Activated CD4-positive, alpha-beta T cell treated with anti-CD3 and anti-CD28 coated beads for 36 hours (primary cell): ENCODE measurements at regions not wholly inside any gene's neighbourhood (a gene's known extent, or its start where the extent isn't known, plus 50 kb on each side); places are given as distances from the start of the nearest gene placed in this dataset.

Experiments
- ATAC-seq: fragments of 200-7000 bp; cut with Tn5 transposase; one replicate; pipeline ENCODE4 v1.10.0; 2021; ENCODE audit warnings: mild to moderate bottlenecking, moderate library complexity
- CTCF ChIA-PET: fragments of 350-600 bp; sonication (Branson Sonifier 250); formaldehyde crosslinking; loops from one replicate; lab custom pipeline; 2021; ENCODE audit warnings: antibody characterized with exemption; lab: Charles Lee
- POLR2A ChIA-PET: fragments of 350-600 bp; sonication (Branson Sonifier 250); formaldehyde crosslinking; loops from one replicate; lab custom pipeline; 2021; ENCODE audit warnings: antibody characterized with exemption, inconsistent platforms; lab: Charles Lee
- DNase-seq: peaks from one replicate; pipeline ENCODE4 v3.0.0-alpha.2; 2020
- H3K27ac Mint-ChIP-seq: one replicate; pipeline ENCODE4 v1.8.0; 2021; ENCODE audit warnings: mixed read lengths
- H3K27me3 Mint-ChIP-seq: one replicate; pipeline ENCODE4 v1.8.0; 2021; ENCODE audit warnings: mixed read lengths
- H3K36me3 Mint-ChIP-seq: one replicate; pipeline ENCODE4 v1.8.0; 2021; ENCODE audit warnings: low read depth, mixed read lengths
- H3K4me1 Mint-ChIP-seq: one replicate; pipeline ENCODE4 v1.8.0; 2021; ENCODE audit warnings: mixed read lengths
- H3K4me3 Mint-ChIP-seq: one replicate; pipeline ENCODE4 v1.8.0; 2021; ENCODE audit warnings: mild to moderate bottlenecking, moderate library complexity, mixed read lengths
- H3K9me3 Mint-ChIP-seq: one replicate; pipeline ENCODE4 v1.8.0; 2021; ENCODE audit warnings: low read depth, mixed read lengths
- intact Hi-C, 2 experiments: fragments of 100-400 bp; cut with DNase I in 1 of 2; cut with micrococcal nuclease in 1 of 2; formaldehyde crosslinking; loops; one replicate each; pipeline versions ENCODE4 v1.14.2 to v1.15.1; 2022 to 2024; cut with DNase I, micrococcal nuclease

DNA sequence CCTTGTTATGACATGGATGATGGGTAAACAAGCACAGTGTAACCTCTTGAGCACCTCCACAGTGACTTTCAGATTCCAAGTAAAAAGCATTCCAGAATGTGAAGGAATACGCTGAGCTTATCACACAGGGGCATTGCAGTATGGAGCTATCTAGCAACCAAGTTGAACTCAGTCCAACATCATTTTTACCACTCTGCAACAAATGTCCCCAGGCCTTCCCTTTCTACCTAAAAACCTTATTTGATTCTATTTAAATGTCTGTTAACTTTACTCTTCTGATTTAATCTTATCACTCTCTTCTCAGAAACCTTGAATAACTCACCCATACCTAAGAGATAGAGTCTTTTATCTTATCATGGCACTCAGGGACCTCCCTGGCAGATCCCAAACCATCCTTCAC is 195.8 kb upstream of the CDYL start:
- H3K27me3 Mint-ChIP-seq: peaks cover 20% of the 10 kb centered on the region
- no peaks in the 10 kb centered on the region for H3K4me1 Mint-ChIP-seq
- no peaks in the 10 kb centered on the region for H3K9me3 Mint-ChIP-seq
- no peak overlapping the region for H3K4me3 Mint-ChIP-seq
- ChIA-PET POLR2A (no interaction called here), CTCF (no interaction called here)
- intact Hi-C loops: no loop called here
- ATAC-seq: no peak
- H3K36me3 Mint-ChIP-seq: no peaks in the 10 kb centered on the region
- H3K27ac Mint-ChIP-seq: no peak overlapping the region
- no peak for DNase-seq

DNA sequence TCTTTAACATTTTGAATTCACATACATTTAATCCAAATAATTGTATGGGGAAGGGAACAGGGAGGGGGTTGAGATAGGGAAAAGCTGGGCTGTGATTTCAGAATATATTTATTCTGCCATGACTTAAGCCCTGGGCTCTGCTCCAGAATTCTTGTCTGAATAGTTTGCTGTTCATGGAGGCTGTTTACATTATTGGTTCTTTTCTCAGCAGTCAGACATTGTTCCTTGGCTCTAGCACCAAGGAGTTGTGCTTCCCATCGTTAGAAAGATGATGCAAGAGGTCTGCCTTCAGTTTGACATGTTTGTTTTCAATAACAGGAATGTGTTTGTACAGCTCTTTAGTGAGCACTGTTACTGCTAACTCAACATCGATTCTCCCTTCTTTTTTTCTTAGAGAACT is 198.8 kb upstream of the CDYL start:
- peaks cover 18% of the 10 kb centered on the region for H3K27me3 Mint-ChIP-seq
- ChIA-PET CTCF (interaction anchor here (0.7 kb wide), 1 partner anchor 9 kb away, joined by 4 read pairs; no protein-coding TSS in a partner anchor), POLR2A (interaction anchor here (0.7 kb wide), 1 partner anchor 75 kb away, joined by 3 read pairs; no protein-coding TSS in a partner anchor)
- intact Hi-C loops: no loop called here
- H3K9me3 Mint-ChIP-seq: no peaks in the 10 kb centered on the region
- ATAC-seq (no peak), DNase-seq (no peak)
- H3K4me3 Mint-ChIP-seq: no peak overlapping the region
- H3K27ac Mint-ChIP-seq: no peak overlapping the region
- no peaks in the 10 kb centered on the region for H3K36me3 Mint-ChIP-seq
- no peaks in the 10 kb centered on the region for H3K4me1 Mint-ChIP-seq

DNA sequence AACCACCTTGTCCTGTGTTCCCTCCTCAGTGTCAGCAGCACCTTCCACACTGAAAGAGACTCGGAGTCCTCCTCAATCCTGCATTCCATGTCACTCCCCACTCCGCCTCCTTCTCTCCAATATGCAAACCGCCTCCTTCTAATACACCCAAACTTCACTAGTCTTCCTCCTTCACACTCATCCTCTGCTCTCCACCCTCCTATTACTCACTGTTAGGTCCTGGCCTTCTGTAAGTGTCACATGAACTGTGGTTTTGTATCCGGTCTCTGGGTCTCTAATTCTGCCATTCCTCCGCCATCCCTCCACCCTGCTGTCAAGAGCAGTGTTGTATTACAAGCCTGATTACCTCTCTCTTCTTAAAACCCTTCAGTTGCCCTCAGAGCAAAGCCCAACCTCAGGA is 200.5 kb upstream of the CDYL start:
- H3K9me3 Mint-ChIP-seq: peaks cover 7% of the 10 kb centered on the region
- DNase-seq (no peak), ATAC-seq (no peak)
- POLR2A ChIA-PET: no interaction called here
- no peak overlapping the region for H3K4me3 Mint-ChIP-seq
- H3K4me1 Mint-ChIP-seq: no peaks in the 10 kb centered on the region
- intact Hi-C loops: no loop called here
- CTCF ChIA-PET: no interaction called here
- H3K27me3 Mint-ChIP-seq: peaks cover 15% of the 10 kb centered on the region
- no peaks in the 10 kb centered on the region for H3K36me3 Mint-ChIP-seq
- H3K27ac Mint-ChIP-seq: no peak overlapping the region

DNA sequence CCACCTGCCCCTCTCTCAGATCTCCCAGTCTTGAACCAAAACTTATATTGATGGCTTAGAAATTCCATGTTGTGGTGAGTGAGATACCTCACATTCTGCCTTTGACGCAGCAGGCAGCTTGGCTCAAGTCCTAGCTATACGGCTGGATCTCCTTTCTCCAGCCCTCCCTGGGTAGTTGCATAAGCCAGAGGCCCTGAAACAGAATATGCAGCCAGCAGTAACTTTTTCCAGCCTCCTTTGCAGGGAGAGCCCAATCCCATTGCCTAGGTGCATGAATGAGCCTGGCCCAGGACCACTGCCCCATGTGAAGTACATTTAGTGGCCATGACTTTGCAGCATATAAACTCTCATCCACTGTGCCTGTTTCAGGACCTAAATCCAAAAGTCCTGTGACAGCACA is 202.2 kb upstream of the CDYL start:
- ChIA-PET POLR2A (no interaction called here), CTCF (no interaction called here)
- intact Hi-C loops: no loop called here
- no peaks in the 10 kb centered on the region for H3K4me1 Mint-ChIP-seq
- peaks cover 15% of the 10 kb centered on the region for H3K27me3 Mint-ChIP-seq
- no peak for ATAC-seq
- H3K36me3 Mint-ChIP-seq: no peaks in the 10 kb centered on the region
- peaks cover 10% of the 10 kb centered on the region for H3K9me3 Mint-ChIP-seq
- no peak for DNase-seq
- no peak overlapping the region for H3K4me3 Mint-ChIP-seq
- no peak overlapping the region for H3K27ac Mint-ChIP-seq

DNA sequence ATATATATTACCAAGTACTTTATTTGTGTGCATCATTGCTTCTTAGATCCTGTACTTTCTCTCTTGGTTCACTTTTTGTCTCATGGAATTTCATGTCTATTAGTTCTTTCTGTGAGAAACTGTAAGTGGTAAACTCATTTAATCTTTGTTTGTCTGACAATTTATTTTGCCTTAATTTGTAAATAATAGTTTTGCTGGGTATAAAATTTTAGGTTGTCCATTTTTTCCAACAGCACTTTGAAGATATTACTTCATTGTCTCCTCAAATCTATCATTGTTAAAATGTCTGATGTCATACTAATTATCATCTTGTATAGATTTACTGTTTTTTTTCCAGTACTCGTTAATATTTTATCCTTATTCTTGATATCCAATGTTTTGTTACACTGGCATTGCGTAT is 205.2 kb upstream of the CDYL start:
- DNase-seq: no peak
- no peak for ATAC-seq
- H3K4me1 Mint-ChIP-seq: no peaks in the 10 kb centered on the region
- H3K9me3 Mint-ChIP-seq: peaks cover 10% of the 10 kb centered on the region
- CTCF ChIA-PET: no interaction called here
- no peak overlapping the region for H3K4me3 Mint-ChIP-seq
- intact Hi-C loops: no loop called here
- POLR2A ChIA-PET: no interaction called here
- no peaks in the 10 kb centered on the region for H3K36me3 Mint-ChIP-seq
- H3K27ac Mint-ChIP-seq: no peak overlapping the region
- peaks cover 9% of the 10 kb centered on the region for H3K27me3 Mint-ChIP-seq

DNA sequence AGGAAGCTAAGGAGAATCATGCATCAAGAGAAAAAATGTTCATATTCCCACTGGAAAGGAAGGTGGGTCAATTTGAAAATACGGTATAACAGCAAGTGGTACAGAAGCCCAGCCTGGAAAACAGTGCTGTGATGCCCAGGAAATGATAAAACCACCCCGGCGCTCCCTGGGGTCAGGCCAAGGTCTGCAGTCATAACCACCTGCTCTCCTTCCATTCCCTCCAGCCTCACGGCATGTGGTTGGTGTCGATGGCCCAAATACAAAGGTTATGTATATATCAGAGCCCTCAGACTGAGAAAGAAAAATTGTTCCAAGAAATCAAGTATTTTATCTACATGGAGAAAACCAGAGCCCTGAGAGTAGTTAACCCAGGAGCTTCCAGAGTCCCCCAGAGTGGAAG is 208.1 kb upstream of the CDYL start:
- Mint-ChIP-seq H3K36me3 (no peaks in the 10 kb centered on the region), H3K9me3 (peaks cover 10% of the 10 kb centered on the region), H3K4me1 (no peaks in the 10 kb centered on the region), H3K4me3 (no peak overlapping the region), H3K27ac (no peak overlapping the region), H3K27me3 (peaks cover 5% of the 10 kb centered on the region)
- ATAC-seq (no peak), DNase-seq (no peak)
- intact Hi-C loops: no loop called here
- CTCF ChIA-PET: interaction anchor here (0.6 kb wide), 2 partner anchors 9 to 152 kb away, joined by 3 to 4 read pairs; no protein-coding TSS in a partner anchor
- POLR2A ChIA-PET: no interaction called here

DNA sequence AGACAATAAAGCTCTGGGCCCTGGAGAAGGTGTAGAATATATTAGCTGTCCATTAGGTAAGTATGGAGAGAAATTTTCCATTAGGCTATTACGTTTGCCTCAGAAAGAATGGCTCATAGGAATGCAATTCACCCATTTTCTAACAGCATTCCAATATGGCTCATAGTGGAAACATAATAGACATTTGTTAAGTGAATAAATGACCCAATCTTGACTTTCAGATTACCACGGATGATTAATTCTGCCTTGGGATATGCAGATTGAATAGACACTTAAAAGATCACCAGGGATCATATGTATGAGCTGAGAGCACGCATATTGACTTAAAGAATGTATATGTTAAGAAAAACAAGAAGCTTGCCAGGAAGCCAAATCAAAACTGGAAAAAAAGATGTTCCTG is 209.1 kb upstream of the CDYL start:
- CTCF ChIA-PET: no interaction called here
- intact Hi-C loops: no loop called here
- H3K4me1 Mint-ChIP-seq: no peaks in the 10 kb centered on the region

DNA sequence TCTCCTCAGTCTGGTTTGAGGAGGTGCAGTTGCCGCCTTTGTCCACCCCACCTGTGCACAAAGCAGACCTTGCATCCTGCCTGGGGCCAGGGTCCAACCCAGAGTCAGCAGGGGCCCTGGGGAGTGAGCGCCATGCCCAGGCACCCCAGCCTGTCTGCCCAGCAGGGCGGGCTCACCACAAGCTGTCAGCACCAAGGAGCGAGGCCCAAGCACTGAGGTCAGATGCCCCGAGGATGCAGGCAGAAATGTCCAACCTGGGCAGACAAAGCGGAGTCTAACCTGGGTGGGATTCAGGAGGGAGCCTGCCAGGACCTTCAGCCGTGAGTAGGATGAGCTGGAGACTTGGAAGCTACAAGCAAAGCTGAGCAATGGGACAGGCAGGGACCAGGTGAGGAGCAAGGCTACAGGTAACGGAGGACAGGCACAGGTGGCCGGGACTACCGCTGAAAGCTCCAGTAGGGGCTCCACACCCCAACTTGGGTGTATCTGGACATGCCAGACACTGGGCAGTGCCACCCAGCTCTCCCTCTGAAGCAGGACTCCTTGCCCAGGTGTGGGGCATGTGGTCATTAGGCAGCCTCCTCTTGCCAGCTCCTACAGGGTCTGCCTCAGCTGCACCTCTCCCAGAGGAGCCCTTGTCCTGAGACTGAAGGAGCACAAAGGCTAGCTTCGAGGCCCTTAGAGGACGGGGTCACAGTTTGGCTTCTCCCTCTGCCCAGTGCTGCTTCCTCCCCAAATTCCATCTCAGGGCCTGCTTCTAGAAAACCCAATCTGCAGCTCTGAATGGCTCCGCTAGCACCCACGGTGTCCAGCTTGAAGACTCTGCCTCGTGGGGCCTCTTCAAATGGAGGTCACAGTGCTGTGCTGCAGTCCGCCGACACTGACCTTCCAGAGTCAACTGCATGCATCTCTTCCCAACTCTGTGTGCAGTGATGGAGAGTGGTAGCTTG is 210.6 kb upstream of the CDYL start:
- no peaks in the 10 kb centered on the region for H3K4me1 Mint-ChIP-seq
- DNase-seq: no peak
- H3K27me3 Mint-ChIP-seq: peaks cover 5% of the 10 kb centered on the region
- H3K36me3 Mint-ChIP-seq: no peaks in the 10 kb centered on the region
- H3K27ac Mint-ChIP-seq: no peak overlapping the region
- CTCF ChIA-PET: interaction anchor here (0.5 to 0.6 kb wide), 2 partner anchors 319 to 361 kb away, joined by 3 read pairs; no protein-coding TSS in a partner anchor
- ATAC-seq: no peak
- H3K4me3 Mint-ChIP-seq: no peak overlapping the region
- POLR2A ChIA-PET: no interaction called here
- intact Hi-C loops: no loop called here
- peaks cover 2% of the 10 kb centered on the region for H3K9me3 Mint-ChIP-seq

More for the DNA sequence above, 209.1 kb upstream of the CDYL start:
- peaks cover 5% of the 10 kb centered on the region for H3K27me3 Mint-ChIP-seq
- H3K9me3 Mint-ChIP-seq: peaks cover 10% of the 10 kb centered on the region
- no peaks in the 10 kb centered on the region for H3K36me3 Mint-ChIP-seq
- H3K4me3 Mint-ChIP-seq: no peak overlapping the region
- no peak overlapping the region for H3K27ac Mint-ChIP-seq
- ATAC-seq (no peak), DNase-seq (no peak)
- POLR2A ChIA-PET: no interaction called here

DNA sequence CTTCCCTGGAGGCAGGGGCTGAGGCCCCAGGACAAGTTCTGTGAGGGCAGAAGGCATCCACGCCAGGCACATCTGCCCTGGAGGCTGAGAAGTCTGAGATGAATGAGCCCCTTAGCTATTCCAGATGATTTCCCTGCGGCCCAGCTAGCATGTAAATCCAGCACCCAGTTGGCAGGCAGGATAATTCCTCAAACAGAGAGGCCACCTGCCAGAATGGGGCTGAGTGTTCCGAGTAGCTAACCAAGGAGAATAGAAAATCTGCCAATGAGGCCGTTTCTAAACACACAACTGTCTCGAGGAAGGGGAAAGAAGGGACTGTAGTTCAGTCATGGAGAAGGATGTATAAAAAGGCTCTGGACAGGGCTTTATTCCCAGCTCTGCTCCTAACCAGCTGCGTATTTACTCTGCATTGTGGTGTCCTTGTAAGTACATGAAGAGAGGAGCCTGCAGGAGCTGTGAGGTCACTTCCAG is 211.4 kb upstream of the CDYL start:
- Mint-ChIP-seq H3K4me1 (no peaks in the 10 kb centered on the region), H3K27me3 (peaks cover 5% of the 10 kb centered on the region), H3K36me3 (no peaks in the 10 kb centered on the region), H3K4me3 (no peak overlapping the region), H3K9me3 (no peaks in the 10 kb centered on the region), H3K27ac (no peak overlapping the region)
- POLR2A ChIA-PET: interaction anchor here (0.7 kb wide), 1 partner anchor 32 kb away, joined by 8 read pairs; no protein-coding TSS in a partner anchor
- ATAC-seq: no peak
- DNase-seq: no peak
- CTCF ChIA-PET: interaction anchor here (0.5 to 0.6 kb wide), 2 partner anchors 318 to 645 kb away, joined by 3 read pairs; no protein-coding TSS in a partner anchor
- intact Hi-C loops: no loop called here

DNA sequence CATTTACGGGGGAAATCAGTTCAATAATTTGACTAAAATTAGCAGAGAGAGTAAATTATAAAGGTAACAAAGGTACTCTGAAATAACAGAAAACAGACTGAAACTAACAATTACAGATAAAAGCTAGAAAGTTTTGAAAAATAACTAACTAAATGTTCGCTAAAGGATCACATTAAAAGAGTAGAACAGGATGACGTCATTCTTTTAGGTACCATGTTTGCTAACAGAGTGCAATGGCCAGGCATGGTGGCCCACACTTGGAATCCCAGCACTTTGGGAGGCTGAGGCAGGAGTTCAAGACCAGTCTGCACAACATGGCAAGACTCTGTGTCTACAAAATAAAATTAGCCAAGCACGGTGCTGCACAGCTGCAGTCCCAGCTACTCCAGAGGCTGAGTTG is 212.3 kb upstream of the CDYL start:
- ChIA-PET POLR2A (no interaction called here), CTCF (no interaction called here)
- Mint-ChIP-seq H3K9me3 (no peaks in the 10 kb centered on the region), H3K27me3 (peaks cover 5% of the 10 kb centered on the region), H3K4me3 (no peak overlapping the region), H3K27ac (no peak overlapping the region), H3K36me3 (no peaks in the 10 kb centered on the region), H3K4me1 (no peaks in the 10 kb centered on the region)
- intact Hi-C loops: no loop called here
- no peak for ATAC-seq
- no peak for DNase-seq

DNA sequence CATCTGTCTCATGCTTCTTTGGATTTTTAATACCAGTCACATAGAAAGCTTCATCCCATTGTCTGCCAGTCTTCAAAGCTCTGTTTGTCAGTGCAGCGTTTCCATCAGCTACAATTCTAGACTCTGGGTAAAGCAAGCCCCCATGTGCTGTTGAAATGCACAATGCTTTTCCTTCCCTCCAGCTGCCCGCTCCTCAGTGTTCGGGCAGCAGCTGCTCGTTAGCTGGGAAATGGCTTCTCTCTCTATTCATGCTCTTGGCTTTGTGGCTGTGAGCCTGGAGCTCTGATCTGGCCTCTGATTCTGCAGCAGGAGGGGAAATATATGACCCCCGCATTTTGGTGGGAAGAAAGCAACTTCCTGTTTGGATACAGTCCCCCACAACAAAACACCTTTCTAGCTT is 213.0 kb upstream of the CDYL start:
- intact Hi-C loops: no loop called here
- Mint-ChIP-seq H3K27ac (no peak overlapping the region), H3K9me3 (no peaks in the 10 kb centered on the region)

More for the DNA sequence above, 213.0 kb upstream of the CDYL start:
- ATAC-seq (no peak), DNase-seq (no peak)
- ChIA-PET POLR2A (no interaction called here), CTCF (interaction anchor here (0.6 kb wide), 1 partner anchor 80 kb away, joined by 3 read pairs; no protein-coding TSS in a partner anchor)
- H3K36me3 Mint-ChIP-seq: no peaks in the 10 kb centered on the region
- no peaks in the 10 kb centered on the region for H3K4me1 Mint-ChIP-seq
- H3K27me3 Mint-ChIP-seq: peaks cover 5% of the 10 kb centered on the region
- no peak overlapping the region for H3K4me3 Mint-ChIP-seq
